H9 (cell line): ENCODE measurements at regions not wholly inside any gene's neighbourhood (a gene's known extent, or its start where the extent isn't known, plus 50 kb on each side); places are given as distances from the start of the nearest gene placed in this dataset.

Experiments used
- DNase-seq: peaks from one replicate; pipeline ENCODE4 v3.0.0-alpha.2; 2017
- H2AFZ ChIP-seq: one replicate; pipeline ENCODE4 v1.6.1; 2013; ENCODE audit warnings: mild to moderate bottlenecking, low read length, control low read depth, moderate library complexity
- H2AK5ac ChIP-seq: 2 replicates; pipeline ENCODE4 v1.6.1; 2013; ENCODE audit warnings: low read length, control low read depth, mixed read lengths; ENCODE audit not compliant: insufficient read length
- H2BK120ac ChIP-seq: one replicate; pipeline ENCODE4 v1.6.1; 2013; ENCODE audit warnings: low read depth, mild to moderate bottlenecking, low read length, control low read depth, inconsistent platforms; ENCODE audit not compliant: poor library complexity, severe bottlenecking
- H2BK12ac ChIP-seq: 2 replicates; pipeline ENCODE4 v1.6.1; 2013; ENCODE audit warnings: low read length, control low read depth, mixed read lengths, low read depth; ENCODE audit not compliant: insufficient read length
- H2BK15ac ChIP-seq: 2 replicates; pipeline ENCODE4 v1.6.1; 2013; ENCODE audit warnings: low read depth, low read length, control low read depth
- H2BK20ac ChIP-seq: one replicate; pipeline ENCODE4 v1.6.1; 2013; ENCODE audit warnings: low read depth, mild to moderate bottlenecking, low read length, control low read depth, inconsistent platforms; ENCODE audit not compliant: poor library complexity, severe bottlenecking
- H2BK5ac ChIP-seq: 2 replicates; pipeline ENCODE4 v1.6.1; 2013; ENCODE audit warnings: low read length, control low read depth, mixed read lengths; ENCODE audit not compliant: insufficient read length
- H3K14ac ChIP-seq: 2 replicates; pipeline ENCODE4 v1.6.1; 2013; ENCODE audit warnings: low read length, control low read depth; ENCODE audit not compliant: insufficient read depth
- H3K18ac ChIP-seq: 2 replicates; pipeline ENCODE4 v1.6.1; 2013; ENCODE audit warnings: low read depth, mild to moderate bottlenecking, mixed read lengths, low read length, control low read depth; ENCODE audit not compliant: insufficient read length
- H3K23ac ChIP-seq: 2 replicates; pipeline ENCODE4 v1.6.1; 2013; ENCODE audit warnings: low read length, control low read depth, mixed read lengths, low read depth; ENCODE audit not compliant: insufficient read length
- H3K23me2 ChIP-seq: 2 replicates; pipeline ENCODE4 v1.6.1; 2013; ENCODE audit warnings: low read depth, mild to moderate bottlenecking, mixed read lengths, low read length, control low read depth; ENCODE audit not compliant: insufficient read length, poor library complexity, severe bottlenecking
- H3K27ac ChIP-seq: 2 replicates; pipeline ENCODE4 v1.5.1; 2013; ENCODE audit warnings: low read length, control low read depth, mixed read lengths, low read depth; ENCODE audit not compliant: insufficient read length
- H3K27me3 ChIP-seq: 2 replicates; pipeline ENCODE4 v1.6.1; 2013; ENCODE audit warnings: low read length, control low read depth, inconsistent platforms; ENCODE audit not compliant: insufficient read depth
- H3K4ac ChIP-seq: 2 replicates; pipeline ENCODE4 v1.6.1; 2013; ENCODE audit warnings: low read depth, mild to moderate bottlenecking, control low read depth, inconsistent platforms, low read length, moderate library complexity
- H3K4me1 ChIP-seq: 2 replicates; pipeline ENCODE4 v1.6.1; 2013; ENCODE audit warnings: low read length, control low read depth, inconsistent platforms; ENCODE audit not compliant: insufficient read depth
- H3K4me2 ChIP-seq: 2 replicates; pipeline ENCODE4 v1.6.1; 2013; ENCODE audit warnings: low read length, control low read depth, mixed read lengths; ENCODE audit not compliant: insufficient read length, insufficient read depth
- H3K56ac ChIP-seq: 2 replicates; pipeline ENCODE4 v1.6.1; 2013; ENCODE audit warnings: low read depth, mild to moderate bottlenecking, mixed read lengths, low read length, control low read depth; ENCODE audit not compliant: insufficient read length
- H3K79me1 ChIP-seq: 2 replicates; pipeline ENCODE4 v1.6.1; 2013; ENCODE audit warnings: low read depth, mild to moderate bottlenecking, moderate library complexity, low read length, control low read depth, inconsistent platforms; ENCODE audit not compliant: insufficient read depth, poor library complexity, severe bottlenecking
- H3K79me2 ChIP-seq: 2 replicates; pipeline ENCODE4 v1.6.1; 2013; ENCODE audit warnings: low read length, control low read depth, inconsistent platforms; ENCODE audit not compliant: insufficient read depth
- H3K9ac ChIP-seq: 2 replicates; pipeline ENCODE4 v1.6.1; 2013; ENCODE audit warnings: low read length, control low read depth, mixed read lengths; ENCODE audit not compliant: insufficient read length; ENCODE audit errors: extremely low read depth
- H3K9me3 ChIP-seq: one replicate; pipeline ENCODE4 v1.6.1; 2013; ENCODE audit warnings: low read depth, low read length, inconsistent platforms; ENCODE audit not compliant: control insufficient read depth
- H3T11ph ChIP-seq: one replicate; pipeline ENCODE4 v1.6.1; 2013; ENCODE audit warnings: mild to moderate bottlenecking, low read length, control low read depth, inconsistent platforms
- H4K20me1 ChIP-seq: one replicate; pipeline ENCODE4 v1.6.1; 2013; ENCODE audit not compliant: control insufficient read depth, insufficient read length, insufficient read depth
- H4K5ac ChIP-seq: 2 replicates; pipeline ENCODE4 v1.6.1; 2013; ENCODE audit warnings: low read depth, mild to moderate bottlenecking, mixed read lengths, low read length, control low read depth; ENCODE audit not compliant: insufficient read length
- H4K8ac ChIP-seq: replicated peaks from 2 replicates; pipeline ENCODE4 v1.6.1; 2013; ENCODE audit warnings: low read length, control low read depth, mixed read lengths, low read depth; ENCODE audit not compliant: insufficient read length
- H4K91ac ChIP-seq: 2 replicates; pipeline ENCODE4 v1.6.1; 2013; ENCODE audit warnings: low read depth, mild to moderate bottlenecking, moderate library complexity, mixed read lengths, low read length, control low read depth; ENCODE audit not compliant: insufficient read length
- H3K27ac Mint-ChIP-seq, 3 experiments: 2 replicates in 2 of 3; 3 replicates in 1 of 3; pipeline ENCODE4 v1.8.0; 2020 to 2021; ENCODE audit warnings: mixed read lengths in 3 of 3, mild to moderate bottlenecking in 1 of 3, moderate library complexity in 1 of 3
- H3K27me3 Mint-ChIP-seq: 2 replicates; pipeline ENCODE4 v1.8.0; 2021; ENCODE audit warnings: low read depth, mild to moderate bottlenecking, moderate library complexity, mixed read lengths
- H3K36me3 Mint-ChIP-seq, 3 experiments: 2 replicates in 2 of 3; 3 replicates in 1 of 3; pipeline ENCODE4 v1.8.0; 2020 to 2021; ENCODE audit warnings: low read depth in 3 of 3, mixed read lengths in 3 of 3; ENCODE audit not compliant: insufficient read depth in 1 of 3
- H3K4me1 Mint-ChIP-seq, 2 experiments: 2 replicates each; pipeline ENCODE4 v1.8.0; 2020; ENCODE audit warnings: mixed read lengths in 2 of 2
- H3K4me3 Mint-ChIP-seq, 2 experiments: 2 replicates in 1 of 2; 3 replicates in 1 of 2; pipeline ENCODE4 v1.8.0; 2020 to 2021; ENCODE audit warnings: mild to moderate bottlenecking in 2 of 2, mixed read lengths in 2 of 2, moderate library complexity in 1 of 2
- H3K9me3 Mint-ChIP-seq, 2 experiments: 2 replicates in 1 of 2; 3 replicates in 1 of 2; pipeline ENCODE4 v1.8.0; 2020; ENCODE audit warnings: mild to moderate bottlenecking in 2 of 2, mixed read lengths in 2 of 2, moderate library complexity in 1 of 2
- WGBS: extraction: QIAGEN DNeasy Blood & Tissue Kit; methylation state at CpG from one replicate; pipeline ENCODE4 v1.1.7; 2013; ENCODE audit warnings: missing lambda C conversion rate, low lambda C conversion rate, mixed read lengths; ENCODE audit not compliant: insufficient read length; ENCODE audit errors: extremely low coverage; 5-methylcytosine and 5-hydroxymethylcytosine counted together
- TF ChIP-seq, protein P1 (sequence below): fragments of 200-600 bp; sonication (generic); conservative IDR thresholded peaks from 3 replicates; pipeline ENCODE4 v1.8.0; 2021; ENCODE audit warnings: antibody characterized with exemption, mild to moderate bottlenecking

- Mint-ChIP-seq H3K27me3 (peaks cover 7% of the 10 kb centered on the region), H3K4me1 (no peaks in the 10 kb centered on the region; a peak in 1 of 4 replicates), H3K27ac (no peak overlapping the region), H3K36me3 (peaks cover 0 to 4% (median 3%) of the 10 kb centered on the region in 3 experiments; a peak in 3 of 7 replicates), H3K9me3 (peaks cover 6% of the 10 kb centered on the region in 2 experiments), H3K4me3 (no peak overlapping the region)
- Histone ChIP-seq H3K79me2 (no peaks in the 10 kb centered on the region), H2BK12ac (no peak overlapping the region), H3K9ac (no peak overlapping the region), H2AK5ac (no peak overlapping the region), H3K4ac (no peak overlapping the region), H3K14ac (no peak overlapping the region), H3K27me3 (no peaks in the 10 kb centered on the region; the same call in none of the 2 replicates), H2AFZ (no peak overlapping the region), H2BK120ac (no peak overlapping the region), H4K8ac (no peak overlapping the region), H3K79me1 (no peaks in the 10 kb centered on the region), H3K23ac (no peak overlapping the region), H4K91ac (no peak overlapping the region), H3T11ph (no peak overlapping the region), H2BK5ac (no peak overlapping the region), H3K4me2 (no peak overlapping the region), H3K56ac (no peak overlapping the region), H4K5ac (no peak overlapping the region), H2BK20ac (no peak overlapping the region), H3K27ac (no peak overlapping the region), H4K20me1 (no peaks in the 10 kb centered on the region), H3K9me3 (no peaks in the 10 kb centered on the region), H3K23me2 (no peaks in the 10 kb centered on the region), H3K4me1 (no peaks in the 10 kb centered on the region), H2BK15ac (no peak overlapping the region), H3K18ac (no peak overlapping the region)
- WGBS: no CpG with 5 or more reads among the region's 1 CpG
- TF ChIP-seq, protein P1, sequence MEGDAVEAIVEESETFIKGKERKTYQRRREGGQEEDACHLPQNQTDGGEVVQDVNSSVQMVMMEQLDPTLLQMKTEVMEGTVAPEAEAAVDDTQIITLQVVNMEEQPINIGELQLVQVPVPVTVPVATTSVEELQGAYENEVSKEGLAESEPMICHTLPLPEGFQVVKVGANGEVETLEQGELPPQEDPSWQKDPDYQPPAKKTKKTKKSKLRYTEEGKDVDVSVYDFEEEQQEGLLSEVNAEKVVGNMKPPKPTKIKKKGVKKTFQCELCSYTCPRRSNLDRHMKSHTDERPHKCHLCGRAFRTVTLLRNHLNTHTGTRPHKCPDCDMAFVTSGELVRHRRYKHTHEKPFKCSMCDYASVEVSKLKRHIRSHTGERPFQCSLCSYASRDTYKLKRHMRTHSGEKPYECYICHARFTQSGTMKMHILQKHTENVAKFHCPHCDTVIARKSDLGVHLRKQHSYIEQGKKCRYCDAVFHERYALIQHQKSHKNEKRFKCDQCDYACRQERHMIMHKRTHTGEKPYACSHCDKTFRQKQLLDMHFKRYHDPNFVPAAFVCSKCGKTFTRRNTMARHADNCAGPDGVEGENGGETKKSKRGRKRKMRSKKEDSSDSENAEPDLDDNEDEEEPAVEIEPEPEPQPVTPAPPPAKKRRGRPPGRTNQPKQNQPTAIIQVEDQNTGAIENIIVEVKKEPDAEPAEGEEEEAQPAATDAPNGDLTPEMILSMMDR: no peak
- no peak for DNase-seq
Measured at GRCh38 chr7:101723835-101724234, 93.6 kb upstream of the CUX1 start.
